SH-SY5Y (cell line): ENCODE measurements at regions not wholly inside any gene's neighbourhood (a gene's known extent, or its start where the extent isn't known, plus 50 kb on each side); places are given as distances from the start of the nearest gene placed in this dataset.

Experiments used
- GATA2 ChIP-seq: IDR thresholded peaks from 2 replicates; pipeline ENCODE4 v1.6.1; 2011; ENCODE audit warnings: mild to moderate bottlenecking, low read depth, low read length
- GATA3 ChIP-seq: IDR thresholded peaks from 2 replicates; pipeline ENCODE4 v1.6.1; 2011; ENCODE audit warnings: low read depth, mild to moderate bottlenecking, low read length, moderate library complexity

- TF ChIP-seq GATA2 = no peak
- no peak for TF ChIP-seq GATA3
Observed at GRCh38 chr16:48824271-48824670, 214.3 kb upstream of the N4BP1 start.
